ENCODE measurements at regions not wholly inside any gene's neighbourhood (a gene's known extent, or its start where the extent isn't known, plus 50 kb on each side); places are given as distances from the start of the nearest gene placed in this dataset.

- intact Hi-C loops (cut with micrococcal nuclease), result no loop called here
Measured at GRCh38 chr12:19884021-19884492, 444.8 kb downstream of the AEBP2 start.

GRCh38 chr12:19885093-19885812 lies 446.0 kb downstream of the AEBP2 start:
- Histone ChIP-seq H3K4me1 (ENCODE audit: insufficient read depth, low read length) (no peaks in the 10 kb centered on the region), H3K4me3 (ENCODE audit: low read length in 2 of 2) (no peak overlapping the region), H3K36me3 (ENCODE audit: insufficient read depth, low read length) (no peaks in the 10 kb centered on the region), H3K27ac (ENCODE audit: low read depth, low read length) (no peak overlapping the region), H3K27me3 (ENCODE audit: insufficient read depth, low read length) (no peaks in the 10 kb centered on the region), H3K9me3 (ENCODE audit: control insufficient read depth in 1 of 2, low read length in 2 of 2) (no peaks in the 10 kb centered on the region)
- intact Hi-C loops (cut with micrococcal nuclease), result no loop called here
- ChIA-PET CTCF (ENCODE audit: partially characterized antibody) (interaction anchor here (1.3 kb wide), 1 partner anchor 10 kb away, joined by 3 read pairs; no protein-coding TSS in a partner anchor), POLR2A (ENCODE audit: partially characterized antibody) (no interaction called here)
- Mint-ChIP-seq H3K4me1 (no peaks in the 10 kb centered on the region), H3K27ac (no peak overlapping the region), H3K27me3 (no peaks in the 10 kb centered on the region), H3K9me3 (peaks cover 0 to 3% (median 0%) of the 10 kb centered on the region in 8 donors), H3K4me3 (no peak overlapping the region), H3K36me3 (no peaks in the 10 kb centered on the region)
- no peak for DNase-seq

More at GRCh38 chr12:19884021-19884492, 444.8 kb downstream of the AEBP2 start:
- Mint-ChIP-seq H3K4me3 (no peak overlapping the region), H3K27ac (no peak overlapping the region), H3K36me3 (no peaks in the 10 kb centered on the region), H3K9me3 (peaks cover 0 to 3% (median 0%) of the 10 kb centered on the region in 8 donors), H3K4me1 (no peaks in the 10 kb centered on the region), H3K27me3 (no peaks in the 10 kb centered on the region)
- H3K27ac ChIP-seq (ENCODE audit: low read depth, low read length), result no peak overlapping the region
- H3K9me3 ChIP-seq (ENCODE audit: control insufficient read depth in 1 of 2, low read length in 2 of 2), result no peaks in the 10 kb centered on the region
- H3K4me1 ChIP-seq (ENCODE audit: insufficient read depth, low read length), result no peaks in the 10 kb centered on the region
- CTCF ChIA-PET (ENCODE audit: partially characterized antibody), result interaction anchor here (1.3 kb wide), 1 partner anchor 9 kb away, joined by 3 read pairs; no protein-coding TSS in a partner anchor
- H3K4me3 ChIP-seq (ENCODE audit: low read length in 2 of 2), result no peak overlapping the region
- no peak for DNase-seq
- POLR2A ChIA-PET (ENCODE audit: partially characterized antibody), result no interaction called here
- no peaks in the 10 kb centered on the region for H3K27me3 ChIP-seq (ENCODE audit: insufficient read depth, low read length)
- no peaks in the 10 kb centered on the region for H3K36me3 ChIP-seq (ENCODE audit: insufficient read depth, low read length)

- Histone ChIP-seq H3K27ac (ENCODE audit: low read depth, low read length) (no peak overlapping the region), H3K9me3 (ENCODE audit: control insufficient read depth in 1 of 2, low read length in 2 of 2) (no peaks in the 10 kb centered on the region), H3K36me3 (ENCODE audit: insufficient read depth, low read length) (no peaks in the 10 kb centered on the region), H3K27me3 (ENCODE audit: insufficient read depth, low read length) (no peaks in the 10 kb centered on the region), H3K4me1 (ENCODE audit: insufficient read depth, low read length) (no peaks in the 10 kb centered on the region), H3K4me3 (ENCODE audit: low read length in 2 of 2) (no peak overlapping the region)
- ChIA-PET POLR2A (ENCODE audit: partially characterized antibody) (no interaction called here), CTCF (ENCODE audit: partially characterized antibody) (no interaction called here)
- H3K4me1 Mint-ChIP-seq, result no peaks in the 10 kb centered on the region
- no peak overlapping the region for H3K27ac Mint-ChIP-seq
- DNase-seq, result no peak
- intact Hi-C loops (cut with micrococcal nuclease), result no loop called here
- peaks cover 0 to 3% (median 0%) of the 10 kb centered on the region in 8 donors for H3K9me3 Mint-ChIP-seq
- H3K36me3 Mint-ChIP-seq, result no peaks in the 10 kb centered on the region
- no peaks in the 10 kb centered on the region for H3K27me3 Mint-ChIP-seq
- no peak overlapping the region for H3K4me3 Mint-ChIP-seq
Measured at GRCh38 chr12:19886065-19886464, 446.8 kb downstream of the AEBP2 start.

- Histone ChIP-seq H3K4me1 (ENCODE audit: insufficient read depth, low read length) (no peaks in the 10 kb centered on the region), H3K27me3 (ENCODE audit: insufficient read depth, low read length) (no peaks in the 10 kb centered on the region), H3K27ac (ENCODE audit: low read depth, low read length) (no peak overlapping the region), H3K9me3 (ENCODE audit: control insufficient read depth in 1 of 2, low read length in 2 of 2) (no peaks in the 10 kb centered on the region), H3K36me3 (ENCODE audit: insufficient read depth, low read length) (no peaks in the 10 kb centered on the region), H3K4me3 (ENCODE audit: low read length in 2 of 2) (no peak overlapping the region)
- POLR2A ChIA-PET (ENCODE audit: partially characterized antibody), result no interaction called here
- no peak overlapping the region for H3K4me3 Mint-ChIP-seq
- intact Hi-C loops (cut with micrococcal nuclease), result no loop called here
- peaks cover 0 to 3% (median 0%) of the 10 kb centered on the region in 8 donors for H3K9me3 Mint-ChIP-seq
- H3K27ac Mint-ChIP-seq, result no peak overlapping the region
- DNase-seq, result no peak
- H3K4me1 Mint-ChIP-seq, result no peaks in the 10 kb centered on the region
- no peaks in the 10 kb centered on the region for H3K27me3 Mint-ChIP-seq
- no peaks in the 10 kb centered on the region for H3K36me3 Mint-ChIP-seq
- CTCF ChIA-PET (ENCODE audit: partially characterized antibody), result no interaction called here
Measured at GRCh38 chr12:19886639-19887064, 447.4 kb downstream of the AEBP2 start.

GRCh38 chr12:19890024-19890423 lies 450.7 kb downstream of the AEBP2 start:
- intact Hi-C loops (cut with micrococcal nuclease), result no loop called here

GRCh38 chr12:19891936-19892591 lies 452.8 kb downstream of the AEBP2 start:
- Histone ChIP-seq H3K27ac (ENCODE audit: low read depth, low read length) (no peak overlapping the region), H3K4me1 (ENCODE audit: insufficient read depth, low read length) (no peaks in the 10 kb centered on the region), H3K36me3 (ENCODE audit: insufficient read depth, low read length) (no peaks in the 10 kb centered on the region), H3K9me3 (ENCODE audit: control insufficient read depth in 1 of 2, low read length in 2 of 2) (no peaks in the 10 kb centered on the region), H3K4me3 (ENCODE audit: low read length in 2 of 2) (no peak overlapping the region), H3K27me3 (ENCODE audit: insufficient read depth, low read length) (no peaks in the 10 kb centered on the region)
- DNase-seq, result no peak
- H3K27ac Mint-ChIP-seq, result no peak overlapping the region
- H3K4me1 Mint-ChIP-seq, result peaks cover 5 to 10% (median 9%) of the 10 kb centered on the region in 4 donors
- no peaks in the 10 kb centered on the region for H3K36me3 Mint-ChIP-seq
- H3K9me3 Mint-ChIP-seq, result no peaks in the 10 kb centered on the region
- intact Hi-C loops (cut with micrococcal nuclease), result no loop called here
- H3K4me3 Mint-ChIP-seq, result no peak overlapping the region
- ChIA-PET CTCF (ENCODE audit: partially characterized antibody) (interaction anchor here (1.3 kb wide), 1 partner anchor 10 kb away, joined by 4 read pairs; no protein-coding TSS in a partner anchor), POLR2A (ENCODE audit: partially characterized antibody) (no interaction called here)
- H3K27me3 Mint-ChIP-seq, result no peaks in the 10 kb centered on the region

More at GRCh38 chr12:19890024-19890423, 450.7 kb downstream of the AEBP2 start:
- Histone ChIP-seq H3K4me1 (ENCODE audit: insufficient read depth, low read length) (no peaks in the 10 kb centered on the region), H3K36me3 (ENCODE audit: insufficient read depth, low read length) (no peaks in the 10 kb centered on the region), H3K27ac (ENCODE audit: low read depth, low read length) (no peak overlapping the region), H3K27me3 (ENCODE audit: insufficient read depth, low read length) (no peaks in the 10 kb centered on the region), H3K4me3 (ENCODE audit: low read length in 2 of 2) (no peak overlapping the region), H3K9me3 (ENCODE audit: control insufficient read depth in 1 of 2, low read length in 2 of 2) (no peaks in the 10 kb centered on the region)
- CTCF ChIA-PET (ENCODE audit: partially characterized antibody), result no interaction called here
- no peak overlapping the region for H3K27ac Mint-ChIP-seq
- no peak for DNase-seq
- no peaks in the 10 kb centered on the region for H3K36me3 Mint-ChIP-seq
- H3K9me3 Mint-ChIP-seq, result no peaks in the 10 kb centered on the region
- no peaks in the 10 kb centered on the region for H3K27me3 Mint-ChIP-seq
- no peak overlapping the region for H3K4me3 Mint-ChIP-seq
- POLR2A ChIA-PET (ENCODE audit: partially characterized antibody), result no interaction called here
- H3K4me1 Mint-ChIP-seq, result peaks cover 5 to 9% (median 8%) of the 10 kb centered on the region in 4 donors

- no peak for DNase-seq
- peaks cover 0 to 2% (median 0%) of the 10 kb centered on the region in 8 donors for H3K9me3 Mint-ChIP-seq
- H3K27ac Mint-ChIP-seq, result no peak overlapping the region
- Histone ChIP-seq H3K27ac (ENCODE audit: low read depth, low read length) (no peak overlapping the region), H3K36me3 (ENCODE audit: insufficient read depth, low read length) (no peaks in the 10 kb centered on the region), H3K9me3 (ENCODE audit: control insufficient read depth in 1 of 2, low read length in 2 of 2) (no peaks in the 10 kb centered on the region), H3K4me3 (ENCODE audit: low read length in 2 of 2) (no peak overlapping the region), H3K27me3 (ENCODE audit: insufficient read depth, low read length) (no peaks in the 10 kb centered on the region), H3K4me1 (ENCODE audit: insufficient read depth, low read length) (no peaks in the 10 kb centered on the region)
- no peaks in the 10 kb centered on the region for H3K36me3 Mint-ChIP-seq
- intact Hi-C loops (cut with micrococcal nuclease), result no loop called here
- no peaks in the 10 kb centered on the region for H3K27me3 Mint-ChIP-seq
- peaks cover 5 to 10% (median 9%) of the 10 kb centered on the region in 4 donors for H3K4me1 Mint-ChIP-seq
- CTCF ChIA-PET (ENCODE audit: partially characterized antibody), result interaction anchor here (1.9 kb wide), 1 partner anchor 23 kb away, joined by 5 read pairs; no protein-coding TSS in a partner anchor
- H3K4me3 Mint-ChIP-seq, result no peak overlapping the region
- POLR2A ChIA-PET (ENCODE audit: partially characterized antibody), result no interaction called here
Measured at GRCh38 chr12:19893514-19893913, 454.2 kb downstream of the AEBP2 start.

All from CD4-positive, alpha-beta memory T cell (primary cell).